GM18520 (cell line): ENCODE measurements at regions not wholly inside any gene's neighbourhood (a gene's known extent, or its start where the extent isn't known, plus 50 kb on each side); places are given as distances from the start of the nearest gene placed in this dataset.

ENCODE experiments used
- ATAC-seq: cut with Tn5 transposase; IDR thresholded peaks from one replicate; pipeline ENCODE4 v1.9.1; 2021; ENCODE audit not compliant: unreplicated experiment

DNA sequence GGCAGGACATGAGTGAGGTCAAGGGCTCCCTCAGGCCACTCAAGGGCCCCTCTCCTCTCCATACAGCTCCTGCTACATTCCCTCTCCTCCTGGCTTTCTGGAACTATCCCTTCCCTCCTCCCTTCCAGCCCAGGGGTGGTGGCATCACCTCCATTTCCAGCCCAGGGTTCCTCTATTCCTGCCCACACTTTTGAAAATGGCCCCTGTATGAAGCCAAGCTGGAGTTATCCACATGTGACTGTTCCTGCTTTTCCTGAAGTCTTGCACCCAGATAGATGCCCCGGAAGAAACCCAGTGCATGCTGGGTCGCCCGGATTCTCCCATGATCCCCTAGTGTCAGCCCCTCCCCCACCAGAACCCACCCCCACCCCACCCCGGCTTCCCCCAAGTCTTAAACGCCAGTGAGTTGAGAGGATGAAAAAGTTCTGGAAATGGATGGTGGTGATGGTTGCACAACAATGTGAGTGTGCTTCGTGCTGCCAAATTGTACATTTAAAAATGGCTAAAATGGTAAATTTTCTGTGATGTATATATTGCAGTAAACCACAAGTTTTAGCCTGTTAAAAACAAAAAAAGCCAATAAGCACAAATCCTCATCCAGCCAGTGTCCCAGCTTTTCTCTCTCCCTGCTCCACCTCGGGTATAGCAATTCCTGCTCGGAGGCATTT lies 136.9 kb downstream of the SCARB1 start:
- no peak for ATAC-seq

DNA sequence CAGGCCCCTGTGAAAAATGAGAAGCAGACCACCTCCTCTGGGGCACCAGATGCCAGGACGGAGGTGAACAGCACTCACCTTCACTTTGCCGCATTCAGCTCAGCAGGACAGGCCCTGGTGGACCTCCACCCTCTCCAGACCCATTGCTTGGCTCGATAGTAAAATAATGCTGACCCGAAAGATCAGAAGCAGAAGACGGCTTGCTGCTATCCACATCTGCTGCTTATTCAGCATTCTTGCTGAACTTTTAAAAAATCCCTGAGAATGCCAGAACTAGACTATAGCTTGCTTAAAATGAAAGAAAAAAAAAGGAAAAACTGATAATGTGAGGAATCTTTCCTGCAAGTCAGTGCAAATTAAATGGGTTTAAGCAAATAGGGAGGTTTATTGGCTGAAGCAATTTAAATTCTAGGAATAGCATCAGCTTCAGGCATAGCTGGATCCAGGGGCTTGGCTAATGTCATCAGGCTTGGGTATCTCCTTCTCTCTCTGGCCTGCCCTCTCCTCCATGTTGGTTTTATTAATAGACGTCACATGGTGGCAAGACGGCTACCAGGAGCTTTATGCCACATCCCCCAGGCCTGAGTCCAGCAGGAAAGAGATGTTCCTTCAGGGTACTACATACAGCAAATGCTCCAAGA lies 137.9 kb downstream of the SCARB1 start:
- no peak for ATAC-seq

DNA sequence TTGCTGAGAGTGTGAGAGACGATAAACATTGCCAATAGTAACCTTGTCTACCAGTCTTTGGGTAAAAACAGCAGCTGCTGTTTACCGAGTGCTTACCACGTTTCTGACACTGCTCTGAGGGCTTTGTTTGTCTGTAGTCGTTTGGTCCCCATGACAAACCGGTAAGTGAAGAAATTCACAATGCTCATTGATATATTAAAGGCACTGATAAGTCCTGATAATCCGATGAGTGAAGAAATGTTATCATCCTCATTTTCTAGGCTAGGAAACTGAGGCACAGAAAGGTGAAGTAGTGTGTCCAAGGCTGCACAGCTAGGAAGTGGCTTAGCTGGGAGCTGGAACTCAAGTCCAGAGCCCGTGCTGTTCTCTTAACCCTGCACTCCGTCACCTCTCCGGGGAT lies 138.6 kb downstream of the SCARB1 start:
- no peak for ATAC-seq

- ATAC-seq = no peak
Observed at GRCh38 chr12:124722878-124723277, 140.8 kb downstream of the SCARB1 start.

- no peak for ATAC-seq
Observed at GRCh38 chr12:124721501-124722162, 142.0 kb downstream of the SCARB1 start.

DNA sequence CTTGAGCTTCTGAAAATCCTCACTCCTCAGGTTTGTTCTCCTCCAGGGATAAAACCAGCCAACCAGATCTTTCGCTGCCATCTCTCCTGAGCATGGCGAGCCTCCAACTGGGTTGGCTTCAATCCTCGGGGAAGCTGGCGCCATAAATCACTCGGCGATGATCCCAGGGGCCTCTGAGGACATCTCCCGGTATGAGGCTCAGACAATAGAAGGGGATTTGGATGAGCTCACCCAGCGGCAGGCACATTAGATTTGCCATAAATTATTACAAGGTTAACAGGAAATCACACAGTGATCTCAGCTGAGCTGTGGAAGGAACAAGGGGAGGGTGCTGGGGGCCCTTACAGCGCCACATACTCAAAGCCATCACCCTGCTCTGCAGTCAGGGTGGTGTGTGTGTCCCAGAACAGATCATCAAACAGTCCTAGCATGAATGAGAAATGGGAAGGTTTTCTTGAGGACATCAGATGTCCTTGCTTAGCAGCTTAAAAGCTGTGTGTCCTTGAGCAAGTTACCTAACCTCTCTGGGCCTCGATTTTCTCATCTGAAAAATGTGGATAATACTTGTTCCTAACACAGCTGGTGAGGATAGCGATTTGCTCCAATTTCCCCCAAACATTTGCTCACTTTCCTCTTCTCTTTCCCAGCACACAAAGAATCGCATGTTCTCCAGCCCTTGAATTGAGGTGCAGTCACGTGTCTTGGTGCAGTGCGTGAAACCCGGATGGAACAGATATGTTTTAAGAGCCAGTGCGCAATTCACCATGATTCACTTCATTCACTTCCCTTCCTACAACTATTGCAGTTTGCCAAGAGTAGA lies 142.8 kb downstream of the SCARB1 start:
- ATAC-seq = no peak

GRCh38 chr12:124720004-124720680 lies 143.5 kb downstream of the SCARB1 start:
- no peak for ATAC-seq

DNA sequence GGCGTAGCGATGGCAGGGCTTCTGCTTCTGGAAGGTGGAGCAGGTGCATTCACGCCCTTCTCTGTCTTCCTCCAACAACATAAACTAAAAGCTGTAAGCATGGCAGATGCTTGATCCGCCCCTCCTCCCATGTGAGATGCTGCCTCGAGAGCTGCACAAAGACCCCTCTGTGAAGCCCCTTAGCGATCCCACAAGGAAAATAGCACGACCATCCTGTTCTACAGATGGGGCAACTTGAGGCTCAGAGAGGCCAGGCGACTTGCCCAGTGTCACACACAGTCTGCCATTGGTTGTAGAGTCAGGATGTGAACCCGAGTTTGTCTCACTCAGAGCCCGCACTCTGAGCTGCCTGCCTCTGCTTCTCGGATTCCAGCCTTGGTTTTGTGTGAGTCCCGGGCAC lies 144.4 kb downstream of the SCARB1 start:
- no peak for ATAC-seq

GRCh38 chr12:124718458-124718857 lies 145.2 kb downstream of the SCARB1 start:
- no peak for ATAC-seq

- ATAC-seq = no peak
Observed at GRCh38 chr12:124718036-124718435, 145.6 kb downstream of the SCARB1 start.

- no peak for ATAC-seq
Observed at GRCh38 chr12:124717318-124717717, 146.3 kb downstream of the SCARB1 start.

- ATAC-seq = no peak
Observed at GRCh38 chr12:124716208-124717130, 147.2 kb downstream of the SCARB1 start.

GRCh38 chr12:124715121-124715990 lies 147.9 kb upstream of the NCOR2 start:
- no peak for ATAC-seq

GRCh38 chr12:124713436-124714082 lies 146.1 kb upstream of the NCOR2 start:
- ATAC-seq = peak; percentile 72

GRCh38 chr12:124713041-124713435 lies 145.6 kb upstream of the NCOR2 start:
- ATAC-seq = peak; percentile 14

- no peak for ATAC-seq
Observed at GRCh38 chr12:124711344-124711743, 143.9 kb upstream of the NCOR2 start.

DNA sequence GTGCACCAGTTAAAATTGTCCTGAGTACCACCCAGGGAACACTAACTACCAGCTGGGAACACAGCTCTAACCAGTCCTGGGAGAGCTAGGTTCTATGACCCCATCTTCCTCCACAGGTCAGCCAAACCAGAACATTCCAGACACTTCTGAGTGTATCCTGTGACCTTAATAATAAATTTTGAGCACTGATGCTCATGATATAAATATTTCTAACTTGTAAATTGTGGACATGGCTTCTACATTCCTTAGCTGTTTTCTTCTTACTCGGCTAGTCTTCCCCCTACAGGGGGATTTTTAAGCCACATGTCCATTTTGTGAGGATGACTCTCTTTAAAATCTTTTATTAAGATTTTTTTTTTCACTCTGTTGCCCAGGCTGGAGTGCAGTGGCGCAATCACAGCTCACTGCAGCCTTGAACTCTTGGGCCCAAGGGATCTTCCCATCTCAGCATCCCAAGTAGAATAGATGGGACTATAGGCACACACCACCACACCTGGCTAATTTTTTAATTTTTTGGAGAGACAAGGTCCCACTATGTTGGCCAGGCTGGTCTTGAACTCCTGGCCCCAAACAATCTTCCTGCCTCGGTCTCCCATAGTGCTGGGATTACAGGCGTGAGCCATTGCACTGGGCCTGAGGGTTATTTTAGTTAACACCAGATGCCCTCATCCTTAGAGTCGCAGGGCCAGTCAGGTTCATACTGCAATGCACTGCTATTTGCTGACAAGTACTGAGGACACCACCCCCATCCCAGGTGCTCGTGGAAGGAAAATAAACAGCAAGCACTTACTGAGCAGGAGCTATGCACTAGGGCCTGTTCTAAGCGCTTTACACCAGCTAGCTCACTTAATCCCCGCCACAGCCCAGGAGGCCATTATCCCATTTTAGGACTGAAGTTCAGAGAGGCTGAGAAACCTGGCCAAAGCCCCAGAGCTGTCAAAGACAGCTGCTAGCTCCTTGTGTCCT lies 142.6 kb upstream of the NCOR2 start:
- ATAC-seq = no peak
